ENCODE measurements at regions not wholly inside any gene's neighbourhood (a gene's known extent, or its start where the extent isn't known, plus 50 kb on each side); places are given as distances from the start of the nearest gene placed in this dataset.

DNA sequence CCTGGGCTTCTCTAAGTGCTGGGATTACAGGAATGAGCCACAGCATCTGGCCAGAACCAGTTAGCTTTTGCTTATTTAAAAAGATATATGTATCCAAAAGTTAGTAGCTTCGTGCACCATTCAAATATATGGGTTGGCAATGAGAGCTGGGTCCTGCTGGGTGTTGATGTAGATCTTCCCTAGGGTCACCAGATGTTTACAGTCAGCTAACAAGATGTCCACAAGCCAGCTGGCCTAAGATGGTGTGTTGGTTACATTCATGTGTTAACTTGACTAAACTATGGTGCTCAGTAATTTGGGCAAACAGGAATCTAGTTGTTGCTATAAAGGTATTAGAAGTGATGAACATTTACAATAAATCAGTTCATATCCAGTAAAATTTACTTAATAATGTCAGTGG lies 948.6 kb upstream of the EDIL3 start:
- H4K20me1 ChIP-seq (ENCODE audit: control insufficient read depth, insufficient read depth, insufficient read length): no peaks in the 10 kb centered on the region
- no peak overlapping the region for H2BK5ac ChIP-seq (ENCODE audit: insufficient read length, low read length)
- no peak for DNase-seq
- H3K27me3 ChIP-seq (ENCODE audit: insufficient read depth, low read length): no peaks in the 10 kb centered on the region
- H3K4ac ChIP-seq (ENCODE audit: low read depth, low read length): no peak overlapping the region
- no peak overlapping the region for H2BK15ac ChIP-seq (ENCODE audit: low read depth, low read length)
- no peak for TF ChIP-seq CTCF (conservative IDR thresholded peaks at IDR 0.05)
- no peak overlapping the region for H3K4me2 ChIP-seq (ENCODE audit: insufficient read depth, insufficient read length, low read length)
- H3K23ac ChIP-seq (ENCODE audit: insufficient read length, low read depth, low read length): no peak overlapping the region
- H4K5ac ChIP-seq (ENCODE audit: insufficient read length, low read depth, low read length): no peak overlapping the region
- H3K4me1 ChIP-seq (ENCODE audit: insufficient read depth, low read length): no peaks in the 10 kb centered on the region
- no peaks in the 10 kb centered on the region for H3K4me1 Mint-ChIP-seq
- no CpG with 5 or more reads among the region's 1 CpG for WGBS (ENCODE audit: extremely low coverage, insufficient read length, low lambda C conversion rate)
- no peak overlapping the region for H2AFZ ChIP-seq (ENCODE audit: low read length)
- H3K27ac Mint-ChIP-seq: no peak overlapping the region
- no peaks in the 10 kb centered on the region for H3K9me3 Mint-ChIP-seq
- H4K91ac ChIP-seq (ENCODE audit: insufficient read length, low read depth, low read length): no peak overlapping the region
- no peak overlapping the region for H3K14ac ChIP-seq (ENCODE audit: insufficient read depth, low read length)
- H3K27ac ChIP-seq (ENCODE audit: insufficient read length, low read depth, low read length): no peak overlapping the region
- H3K27me3 Mint-ChIP-seq (ENCODE audit: low read depth): no peaks in the 10 kb centered on the region
- H3K9ac ChIP-seq (ENCODE audit: extremely low read depth, insufficient read length, low read length): no peak overlapping the region
- H3K79me1 ChIP-seq (ENCODE audit: insufficient read depth, low read depth, low read length, poor library complexity, severe bottlenecking): no peaks in the 10 kb centered on the region
- H4K8ac ChIP-seq (replicated peaks; ENCODE audit: insufficient read length, low read depth, low read length): no peak overlapping the region
- no peak overlapping the region for H2BK20ac ChIP-seq (ENCODE audit: low read depth, low read length, poor library complexity, severe bottlenecking)
- no peak overlapping the region for H3K18ac ChIP-seq (ENCODE audit: insufficient read length, low read depth, low read length)
- no peaks in the 10 kb centered on the region for H3K36me3 Mint-ChIP-seq (ENCODE audit: insufficient read depth in 1 of 3, low read depth in 3 of 3)
- H3K79me2 ChIP-seq (ENCODE audit: insufficient read depth, low read length): no peaks in the 10 kb centered on the region
- H2BK12ac ChIP-seq (ENCODE audit: insufficient read length, low read depth, low read length): no peak overlapping the region
- H2BK120ac ChIP-seq (ENCODE audit: low read depth, low read length, poor library complexity, severe bottlenecking): no peak overlapping the region
- no peak overlapping the region for H3K4me3 Mint-ChIP-seq
- no peak overlapping the region for H3K56ac ChIP-seq (ENCODE audit: insufficient read length, low read depth, low read length)
- H2AK5ac ChIP-seq (ENCODE audit: insufficient read length, low read length): no peak overlapping the region
- H3K9me3 ChIP-seq (ENCODE audit: control insufficient read depth, low read depth, low read length): no peaks in the 10 kb centered on the region
- no peak overlapping the region for H3T11ph ChIP-seq (ENCODE audit: low read length)
- no peaks in the 10 kb centered on the region for H3K23me2 ChIP-seq (ENCODE audit: insufficient read length, low read depth, low read length, poor library complexity, severe bottlenecking)

Data from H9 (cell line).